WI38 (cell line): ENCODE measurements at regions not wholly inside any gene's neighbourhood (a gene's known extent, or its start where the extent isn't known, plus 50 kb on each side); places are given as distances from the start of the nearest gene placed in this dataset.

Experiments used
- H3K4me3 ChIP-seq: 2 replicates; pipeline ENCODE4 v1.5.1; 2011; ENCODE audit warnings: low read depth, mild to moderate bottlenecking, control low read depth, low read length
- TF ChIP-seq, protein P1 (sequence below): IDR thresholded peaks from 2 replicates; pipeline ENCODE4 v1.5.1; 2012; ENCODE audit warnings: low read depth, mild to moderate bottlenecking, control low read depth, low read length

DNA sequence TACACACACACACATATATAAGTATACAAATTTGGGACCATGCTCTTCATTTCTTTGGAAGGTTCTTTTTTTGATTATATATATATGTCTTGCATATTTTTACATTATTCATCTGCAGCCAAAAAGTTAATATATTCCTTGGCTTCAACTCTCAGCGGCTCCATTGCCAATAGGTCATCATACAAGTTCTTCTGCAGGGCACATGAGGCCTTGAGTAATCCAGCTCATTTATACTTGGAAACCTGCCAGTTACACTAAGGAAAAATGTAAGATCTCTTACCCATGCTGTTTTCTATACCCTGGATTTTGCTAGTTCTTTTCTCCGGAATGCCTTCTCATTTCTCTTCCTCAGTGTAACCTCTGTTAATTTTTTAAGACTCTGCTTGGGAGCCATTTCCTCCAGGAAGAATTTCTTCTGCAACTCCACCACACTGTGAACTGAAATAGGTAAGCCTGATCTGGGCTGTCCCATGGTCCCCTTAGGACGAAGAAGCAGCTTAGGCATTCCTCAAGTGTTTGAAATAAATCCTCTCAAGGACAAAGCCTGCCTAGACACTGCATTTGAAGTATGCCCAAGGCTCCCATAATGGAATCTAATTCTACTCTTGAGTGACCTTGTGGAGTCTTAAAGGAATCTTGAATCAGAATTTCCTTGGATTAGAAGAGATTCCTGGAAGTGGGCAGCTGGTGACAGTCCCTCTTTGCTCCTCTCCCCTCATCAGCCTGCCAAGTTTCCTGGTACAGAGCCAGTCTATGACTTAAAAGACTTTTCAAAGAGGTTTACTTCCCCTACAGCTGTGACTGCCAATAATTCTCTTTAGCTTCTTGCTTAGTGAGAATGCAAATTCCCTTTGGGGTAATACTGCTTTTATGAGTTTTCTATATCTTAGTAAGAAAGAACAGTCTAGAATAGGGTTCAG is 182.8 kb downstream of the C11orf87 start:
- TF ChIP-seq, protein P1, sequence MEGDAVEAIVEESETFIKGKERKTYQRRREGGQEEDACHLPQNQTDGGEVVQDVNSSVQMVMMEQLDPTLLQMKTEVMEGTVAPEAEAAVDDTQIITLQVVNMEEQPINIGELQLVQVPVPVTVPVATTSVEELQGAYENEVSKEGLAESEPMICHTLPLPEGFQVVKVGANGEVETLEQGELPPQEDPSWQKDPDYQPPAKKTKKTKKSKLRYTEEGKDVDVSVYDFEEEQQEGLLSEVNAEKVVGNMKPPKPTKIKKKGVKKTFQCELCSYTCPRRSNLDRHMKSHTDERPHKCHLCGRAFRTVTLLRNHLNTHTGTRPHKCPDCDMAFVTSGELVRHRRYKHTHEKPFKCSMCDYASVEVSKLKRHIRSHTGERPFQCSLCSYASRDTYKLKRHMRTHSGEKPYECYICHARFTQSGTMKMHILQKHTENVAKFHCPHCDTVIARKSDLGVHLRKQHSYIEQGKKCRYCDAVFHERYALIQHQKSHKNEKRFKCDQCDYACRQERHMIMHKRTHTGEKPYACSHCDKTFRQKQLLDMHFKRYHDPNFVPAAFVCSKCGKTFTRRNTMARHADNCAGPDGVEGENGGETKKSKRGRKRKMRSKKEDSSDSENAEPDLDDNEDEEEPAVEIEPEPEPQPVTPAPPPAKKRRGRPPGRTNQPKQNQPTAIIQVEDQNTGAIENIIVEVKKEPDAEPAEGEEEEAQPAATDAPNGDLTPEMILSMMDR: no peak
- no peak overlapping the region for H3K4me3 ChIP-seq

DNA sequence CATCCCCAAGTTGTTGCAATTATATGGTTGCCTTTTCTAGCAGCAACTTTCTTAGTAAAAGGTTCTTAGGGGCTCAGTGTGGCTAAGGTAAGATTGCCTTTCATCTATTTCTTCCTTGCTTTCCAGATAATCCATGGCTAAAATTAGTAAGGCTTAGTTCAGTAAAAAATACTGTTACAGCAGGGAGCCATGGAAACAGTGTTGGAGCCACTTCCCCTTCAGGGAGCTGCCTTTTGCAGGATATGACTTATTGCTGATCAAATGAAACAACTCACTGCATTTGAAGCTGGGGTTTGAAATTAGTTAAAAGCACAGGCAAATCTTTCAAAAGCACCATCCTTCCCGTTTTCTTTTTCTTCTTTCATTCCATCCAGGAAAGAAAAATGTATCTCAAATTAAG is 184.3 kb downstream of the C11orf87 start:
- TF ChIP-seq, protein P1: no peak
- H3K4me3 ChIP-seq: no peak overlapping the region

DNA sequence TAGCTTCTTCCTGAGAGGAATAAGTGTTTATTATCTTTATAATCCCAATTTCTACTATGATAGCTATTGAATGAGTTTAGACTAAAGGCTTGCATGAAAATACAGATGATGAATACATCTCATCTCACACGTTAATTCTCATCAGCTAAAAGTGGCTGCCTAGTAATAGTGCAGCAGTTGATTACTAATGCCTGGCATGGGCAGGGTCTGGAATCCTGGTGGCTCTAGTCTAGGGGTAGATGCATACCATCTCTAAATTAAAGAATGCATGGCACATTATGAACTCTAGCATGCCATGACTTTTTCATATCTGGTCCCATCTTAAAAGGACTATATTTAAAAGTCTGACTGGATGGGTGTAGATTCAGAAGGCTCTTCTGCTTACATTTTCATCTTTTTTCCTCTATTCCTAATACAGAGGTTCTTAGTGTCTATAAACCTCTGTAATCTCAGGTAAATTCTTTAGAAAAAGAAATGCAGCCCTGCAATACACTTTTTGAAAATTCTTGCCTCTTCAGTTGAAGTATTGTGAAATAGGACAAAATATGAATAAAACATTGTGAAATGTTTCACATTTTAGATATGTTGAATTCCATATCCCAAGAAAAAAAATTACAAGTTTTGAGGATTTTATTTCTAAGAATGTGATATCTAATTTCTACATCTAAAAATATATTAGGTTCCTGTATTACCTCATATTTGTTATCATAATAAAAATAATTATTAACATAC is 187.6 kb downstream of the C11orf87 start:
- TF ChIP-seq, protein P1: no peak
- H3K4me3 ChIP-seq: no peak overlapping the region

DNA sequence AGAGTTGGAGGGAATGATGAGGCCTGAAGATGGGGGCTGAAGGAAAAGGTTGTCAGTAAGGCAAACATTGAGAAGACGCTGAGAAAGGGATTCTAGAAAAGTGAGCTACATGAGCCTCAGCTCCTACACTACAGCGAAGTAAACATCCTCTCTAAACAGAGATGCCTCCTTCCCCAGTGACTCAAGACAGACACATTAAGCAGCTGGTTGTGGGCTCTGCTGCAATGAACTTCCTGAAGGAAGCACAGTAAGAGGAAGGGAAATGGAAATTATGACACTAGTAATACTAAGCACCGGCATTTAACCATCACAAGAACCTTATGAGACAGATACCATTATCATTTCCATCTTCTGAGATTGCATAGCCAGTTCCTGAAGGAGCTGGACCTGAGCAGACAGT is 190.5 kb downstream of the C11orf87 start:
- no peak overlapping the region for H3K4me3 ChIP-seq
- TF ChIP-seq, protein P1: no peak

- H3K4me3 ChIP-seq: no peak overlapping the region
- TF ChIP-seq, protein P1: no peak
Measured at GRCh38 chr11:109619498-109619897, 197.5 kb downstream of the C11orf87 start.

DNA sequence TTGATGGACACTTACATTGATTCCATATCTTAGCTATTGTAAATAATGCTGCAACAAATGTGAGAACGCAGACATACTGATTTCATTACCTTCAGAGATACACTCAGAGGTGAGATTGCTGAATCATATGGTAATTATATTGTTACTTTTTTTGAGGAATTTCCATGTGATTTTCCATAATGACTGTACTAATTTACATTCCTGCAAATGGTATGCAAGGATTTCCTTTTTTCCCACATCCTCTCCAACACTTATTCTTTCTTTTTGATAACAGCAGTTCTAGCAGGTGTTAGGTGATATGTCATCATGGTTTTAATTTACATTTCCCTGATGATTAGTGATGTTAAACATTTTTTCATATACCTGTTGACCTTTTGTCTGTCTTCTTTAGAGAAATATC is 207.7 kb downstream of the C11orf87 start:
- H3K4me3 ChIP-seq: no peak overlapping the region
- TF ChIP-seq, protein P1: no peak

- TF ChIP-seq, protein P1: peak; percentile 28
- H3K4me3 ChIP-seq: no peak overlapping the region
Measured at GRCh38 chr11:109641549-109641948, 219.6 kb downstream of the C11orf87 start.
